HEK293T (cell line): ENCODE measurements at regions not wholly inside any gene's neighbourhood (a gene's known extent, or its start where the extent isn't known, plus 50 kb on each side); places are given as distances from the start of the nearest gene placed in this dataset.

ENCODE experiments used
- CTCF ChIA-PET: fragments of 350-600 bp; formaldehyde crosslinking; extraction: SDS; loops from one replicate; lab custom pipeline; 2021; ENCODE audit warnings: antibody characterized with exemption, inconsistent platforms; lab: Yijun Ruan, JAX
- POLR2A ChIA-PET: fragments of 350-600 bp; formaldehyde crosslinking; extraction: SDS; loops from one replicate; lab custom pipeline; 2020; ENCODE audit warnings: antibody characterized with exemption, inconsistent platforms; lab: Yijun Ruan, JAX
- DNase-seq: peaks from one replicate; pipeline ENCODE4 v3.0.0; 2012; ENCODE audit warnings: mixed read lengths; ENCODE audit errors: extremely low spot score
- ARNT ChIP-seq: fragments of 450-650 bp; IDR thresholded peaks from 2 replicates; pipeline ENCODE4 v1.6.1; 2017; ENCODE audit warnings: mild to moderate bottlenecking
- BHLHE40 ChIP-seq: fragments of 450-650 bp; IDR thresholded peaks from 2 replicates; pipeline ENCODE4 v1.6.1; 2016; ENCODE audit warnings: mild to moderate bottlenecking, moderate library complexity, borderline replicate concordance
- CTBP1 ChIP-seq: fragments of 450-650 bp; IDR thresholded peaks from 2 replicates; pipeline ENCODE4 v1.6.1; 2016; ENCODE audit warnings: borderline replicate concordance
- ELF4 ChIP-seq: fragments of 450-650 bp; IDR thresholded peaks from 2 replicates; pipeline ENCODE4 v1.6.1; 2017; ENCODE audit warnings: antibody characterized with exemption
- FOXA1 ChIP-seq: fragments of 450-650 bp; IDR thresholded peaks from 2 replicates; pipeline ENCODE4 v1.6.1; 2016; ENCODE audit warnings: mild to moderate bottlenecking
- FOXK2 ChIP-seq: fragments of 450-650 bp; IDR thresholded peaks from 2 replicates; pipeline ENCODE4 v1.6.1; 2016; ENCODE audit warnings: mild to moderate bottlenecking
- FOXM1 ChIP-seq: fragments of 450-650 bp; IDR thresholded peaks from 2 replicates; pipeline ENCODE4 v1.6.1; 2017; ENCODE audit warnings: mild to moderate bottlenecking, borderline replicate concordance
- HDGF ChIP-seq: fragments of 450-650 bp; IDR thresholded peaks from 2 replicates; pipeline ENCODE4 v1.6.1; 2017; ENCODE audit warnings: antibody characterized with exemption, borderline replicate concordance
- L3MBTL2 ChIP-seq: fragments of 450-650 bp; conservative IDR thresholded peaks from 2 replicates; pipeline ENCODE4 v1.6.1; 2016; ENCODE audit warnings: mild to moderate bottlenecking
- LEF1 ChIP-seq: fragments of 450-650 bp; IDR thresholded peaks from 2 replicates; pipeline ENCODE4 v1.6.1; 2017; ENCODE audit warnings: mild to moderate bottlenecking, borderline replicate concordance
- NFRKB ChIP-seq: fragments of 450-650 bp; IDR thresholded peaks from 2 replicates; pipeline ENCODE4 v1.6.1; 2016; ENCODE audit warnings: mild to moderate bottlenecking, moderate library complexity
- SP1 ChIP-seq: fragments of 450-650 bp; IDR thresholded peaks from 2 replicates; pipeline ENCODE4 v1.6.1; 2017
- SUZ12 ChIP-seq: fragments of 450-650 bp; IDR thresholded peaks from 2 replicates; pipeline ENCODE4 v1.6.1; 2016; ENCODE audit warnings: mild to moderate bottlenecking
- TARDBP ChIP-seq: fragments of 450-650 bp; IDR thresholded peaks from 2 replicates; pipeline ENCODE4 v1.6.1; 2016
- ZNF384 ChIP-seq: fragments of 450-650 bp; IDR thresholded peaks from 2 replicates; pipeline ENCODE4 v1.6.1; 2016
- TF ChIP-seq, protein P1 (sequence below): fragments of 450-650 bp; IDR thresholded peaks from 2 replicates; pipeline ENCODE4 v1.6.1; 2016

GRCh38 chr18:27447451-27447881 is 262.4 kb upstream of the CHST9 start:
- TF ChIP-seq LEF1, result no peak
- TF ChIP-seq ARNT, result no peak
- TF ChIP-seq SP1, result no peak
- TF ChIP-seq SUZ12, result no peak
- TF ChIP-seq ZNF384, result no peak
- TF ChIP-seq L3MBTL2, result no peak
- TF ChIP-seq FOXK2, result no peak
- no peak for TF ChIP-seq HDGF
- no peak for TF ChIP-seq FOXA1
- no peak for TF ChIP-seq BHLHE40
- TF ChIP-seq, protein P1, sequence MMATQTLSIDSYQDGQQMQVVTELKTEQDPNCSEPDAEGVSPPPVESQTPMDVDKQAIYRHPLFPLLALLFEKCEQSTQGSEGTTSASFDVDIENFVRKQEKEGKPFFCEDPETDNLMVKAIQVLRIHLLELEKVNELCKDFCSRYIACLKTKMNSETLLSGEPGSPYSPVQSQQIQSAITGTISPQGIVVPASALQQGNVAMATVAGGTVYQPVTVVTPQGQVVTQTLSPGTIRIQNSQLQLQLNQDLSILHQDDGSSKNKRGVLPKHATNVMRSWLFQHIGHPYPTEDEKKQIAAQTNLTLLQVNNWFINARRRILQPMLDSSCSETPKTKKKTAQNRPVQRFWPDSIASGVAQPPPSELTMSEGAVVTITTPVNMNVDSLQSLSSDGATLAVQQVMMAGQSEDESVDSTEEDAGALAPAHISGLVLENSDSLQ, result no peak
- TF ChIP-seq ELF4, result no peak
- DNase-seq, result no peak
- ChIA-PET CTCF (no interaction called here), POLR2A (no interaction called here)

- CTCF ChIA-PET, result no interaction called here
- no peak for TF ChIP-seq ELF4
- TF ChIP-seq, protein P1, result no peak
- TF ChIP-seq CTBP1, result no peak
- no peak for TF ChIP-seq FOXM1
- TF ChIP-seq SUZ12, result no peak
- no peak for TF ChIP-seq FOXA1
- no peak for TF ChIP-seq FOXK2
- no peak for TF ChIP-seq SP1
- TF ChIP-seq ARNT, result no peak
Observed at GRCh38 chr18:27430595-27430994, 245.5 kb upstream of the CHST9 start.

GRCh38 chr18:27428716-27429475 is 243.8 kb upstream of the CHST9 start:
- ChIA-PET POLR2A (no interaction called here), CTCF (no interaction called here)
- DNase-seq, result no peak
- TF ChIP-seq ARNT (no peak), TARDBP (no peak)

More at GRCh38 chr18:27430595-27430994, 245.5 kb upstream of the CHST9 start:
- no peak for DNase-seq
- POLR2A ChIA-PET, result no interaction called here

DNA sequence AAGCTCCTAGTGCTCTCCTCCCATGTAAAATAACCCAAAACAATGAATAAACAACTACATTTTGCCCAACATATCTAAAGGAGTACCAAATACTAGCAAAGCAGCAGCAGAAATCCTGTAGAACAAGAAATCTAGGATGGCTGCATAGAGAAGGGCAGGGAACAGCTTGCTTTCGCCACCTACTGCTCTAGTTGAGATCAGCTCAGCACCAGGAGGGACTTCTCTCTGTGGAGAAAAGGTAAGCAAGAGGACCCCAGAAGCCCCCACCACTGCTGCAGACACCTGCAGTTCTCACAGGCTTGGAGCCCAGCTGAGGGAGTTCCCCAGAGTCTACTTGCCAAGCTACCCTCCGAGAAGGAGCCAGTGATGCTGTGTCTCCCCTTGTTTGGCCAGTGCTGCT is 243.0 kb upstream of the CHST9 start:
- no peak for DNase-seq
- ChIA-PET POLR2A (no interaction called here), CTCF (no interaction called here)
- TF ChIP-seq, protein P1, result no peak
- no peak for TF ChIP-seq SP1
- no peak for TF ChIP-seq LEF1
- no peak for TF ChIP-seq BHLHE40
- TF ChIP-seq HDGF, result no peak
- TF ChIP-seq NFRKB, result no peak
- no peak for TF ChIP-seq L3MBTL2
- TF ChIP-seq TARDBP, result no peak
- no peak for TF ChIP-seq ZNF384
- TF ChIP-seq FOXK2, result no peak
- no peak for TF ChIP-seq ARNT
- no peak for TF ChIP-seq FOXM1
- no peak for TF ChIP-seq FOXA1
- TF ChIP-seq CTBP1, result no peak
- no peak for TF ChIP-seq ELF4
- no peak for TF ChIP-seq SUZ12

- ChIA-PET POLR2A (no interaction called here), CTCF (no interaction called here)
- DNase-seq, result no peak
- TF ChIP-seq CTBP1 (no peak), TARDBP (no peak), LEF1 (no peak), BHLHE40 (no peak), FOXK2 (no peak), ARNT (no peak), SUZ12 (no peak), HDGF (no peak), FOXM1 (no peak), SP1 (no peak)
- TF ChIP-seq, protein P1, result no peak
Observed at GRCh38 chr18:27423581-27423980, 238.5 kb upstream of the CHST9 start.

DNA sequence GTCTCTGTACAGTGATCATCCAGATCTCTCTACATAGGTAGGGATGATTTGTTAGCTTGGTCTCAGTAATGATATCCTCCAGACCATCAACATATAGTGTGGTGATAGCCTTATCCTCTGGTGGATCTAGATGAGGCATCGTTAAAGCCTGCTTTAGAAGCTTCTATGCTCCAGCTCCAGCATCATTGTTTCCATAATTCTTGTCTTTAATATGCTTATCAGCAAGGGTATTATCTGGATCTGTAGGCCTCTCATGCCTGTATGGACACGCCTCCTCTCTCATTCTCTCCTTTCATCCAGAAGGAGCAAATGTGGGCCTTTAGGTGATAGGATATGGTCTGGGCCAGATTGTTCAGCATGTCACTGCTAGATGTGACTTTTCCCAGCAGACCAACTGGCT is 234.5 kb upstream of the CHST9 start:
- DNase-seq, result no peak
- CTCF ChIA-PET, result no interaction called here
- POLR2A ChIA-PET, result no interaction called here

More for the DNA sequence above, 234.5 kb upstream of the CHST9 start:
- TF ChIP-seq FOXA1 (no peak), FOXK2 (no peak), CTBP1 (no peak), SP1 (no peak), TARDBP (no peak), ELF4 (no peak), NFRKB (no peak), L3MBTL2 (no peak), HDGF (no peak), LEF1 (no peak), ARNT (no peak)
